ENCODE measurements at regions not wholly inside any gene's neighbourhood (a gene's known extent, or its start where the extent isn't known, plus 50 kb on each side); places are given as distances from the start of the nearest gene placed in this dataset.

GRCh38 chr21:28423521-28424190 is 569.0 kb downstream of the LTN1 start:
- H3K4me3 ChIP-seq (ENCODE audit: low read depth, low read length), result no peak overlapping the region
- no peak for TF ChIP-seq CTCF (IDR thresholded peaks at IDR 0.05; ENCODE audit: borderline replicate concordance, insufficient read depth, low read depth, low read length)

DNA sequence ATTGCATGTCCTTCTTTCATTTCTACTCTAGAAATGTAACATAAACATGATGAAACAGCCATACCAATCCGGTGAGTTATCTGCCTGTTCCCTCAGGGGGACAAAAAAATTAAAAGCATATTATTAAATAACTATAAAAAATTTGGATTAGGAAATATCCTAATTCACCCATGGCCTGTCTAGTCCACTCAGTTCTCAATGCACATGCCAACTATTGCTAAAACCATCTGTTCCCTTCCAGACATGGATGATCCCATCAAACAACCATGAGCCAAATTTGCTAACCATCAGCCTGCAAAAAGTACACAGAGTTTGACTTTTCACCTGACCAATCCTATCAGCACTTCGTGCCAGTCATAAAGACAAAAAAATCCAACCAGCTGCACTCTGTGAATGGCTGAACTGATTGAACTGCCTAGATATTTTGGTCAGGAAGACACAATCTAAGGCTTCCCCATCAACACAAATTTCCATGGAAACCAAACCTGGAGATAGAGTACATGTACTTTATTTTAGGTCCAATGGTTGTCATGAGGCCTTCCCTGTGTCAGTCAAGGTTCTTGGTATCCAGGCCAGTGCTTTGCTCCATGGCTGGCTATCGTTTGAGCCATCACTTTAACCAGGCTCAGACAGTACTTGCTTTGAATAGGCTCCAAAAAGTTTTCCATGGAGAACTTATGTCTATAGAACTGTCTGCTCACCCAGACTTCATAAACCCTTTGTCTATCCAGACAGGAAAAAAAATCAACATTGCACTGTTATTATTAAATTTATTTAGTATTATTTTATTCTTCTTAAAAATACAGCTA is 570.8 kb downstream of the LTN1 start:
- TF ChIP-seq CTCF (IDR thresholded peaks at IDR 0.05; ENCODE audit: borderline replicate concordance, insufficient read depth, low read depth, low read length), result no peak
- no peak overlapping the region for H3K4me3 ChIP-seq (ENCODE audit: low read depth, low read length)

DNA sequence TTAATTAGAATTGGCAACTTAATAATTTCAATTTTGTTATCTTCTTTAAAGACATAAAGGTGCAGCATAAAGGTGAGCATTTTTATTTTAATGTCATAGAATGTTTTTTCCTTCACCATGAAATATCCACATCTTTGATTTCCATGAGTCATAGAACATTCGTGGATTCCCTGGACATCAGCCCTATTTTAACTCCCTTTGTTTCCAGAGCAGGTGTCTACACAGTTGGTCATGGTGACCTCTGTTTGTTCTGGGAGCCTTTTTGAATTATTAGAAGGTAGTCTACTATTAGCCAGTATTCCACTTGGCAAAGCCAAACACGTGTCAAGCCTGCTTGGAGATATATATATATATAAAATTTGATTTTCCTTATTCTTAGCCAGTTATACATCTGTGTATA is 572.9 kb downstream of the LTN1 start:
- H3K4me3 ChIP-seq (ENCODE audit: low read depth, low read length), result no peak overlapping the region
- no peak for TF ChIP-seq CTCF (IDR thresholded peaks at IDR 0.05; ENCODE audit: borderline replicate concordance, insufficient read depth, low read depth, low read length)

GRCh38 chr21:28418726-28419514 is 573.8 kb downstream of the LTN1 start:
- no peak overlapping the region for H3K4me3 ChIP-seq (ENCODE audit: low read depth, low read length)
- TF ChIP-seq CTCF (IDR thresholded peaks at IDR 0.05; ENCODE audit: borderline replicate concordance, insufficient read depth, low read depth, low read length), result no peak

DNA sequence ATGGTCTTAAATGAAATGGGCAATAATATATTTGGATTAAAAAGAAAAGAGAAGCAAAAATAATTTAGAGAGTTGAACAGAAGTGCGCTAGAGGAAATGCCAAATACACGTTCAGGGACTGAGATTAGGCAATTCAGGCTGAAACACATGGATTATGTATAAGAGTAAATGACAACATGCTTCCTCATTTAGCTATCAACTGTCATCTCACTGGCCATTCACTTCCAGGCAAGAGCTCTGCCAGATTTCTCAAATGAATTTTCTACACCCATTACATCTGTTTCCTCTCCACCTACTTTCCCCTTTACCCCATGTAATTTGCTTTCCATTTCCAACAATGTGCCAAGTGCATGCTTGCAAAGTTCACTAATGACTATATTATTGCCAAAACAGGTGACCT is 582.4 kb downstream of the LTN1 start:
- H3K4me3 ChIP-seq (ENCODE audit: low read depth, low read length), result no peak overlapping the region
- no peak for TF ChIP-seq CTCF (IDR thresholded peaks at IDR 0.05; ENCODE audit: borderline replicate concordance, insufficient read depth, low read depth, low read length)

- H3K4me3 ChIP-seq (ENCODE audit: low read depth, low read length), result no peak overlapping the region
- TF ChIP-seq CTCF (IDR thresholded peaks at IDR 0.05; ENCODE audit: borderline replicate concordance, insufficient read depth, low read depth, low read length), result no peak
Measured at GRCh38 chr21:28402616-28402989, 590.1 kb downstream of the LTN1 start.
